22Rv1 (cell line): ENCODE measurements at regions not wholly inside any gene's neighbourhood (a gene's known extent, or its start where the extent isn't known, plus 50 kb on each side); places are given as distances from the start of the nearest gene placed in this dataset.

Experiments
- H3K27ac ChIP-seq: fragments of 450-650 bp; 2 replicates; pipeline ENCODE4 v1.5.1; 2017
- ZFX ChIP-seq: fragments of 450-650 bp; IDR thresholded peaks from 2 replicates; pipeline ENCODE4 v1.6.1; 2017; ENCODE audit warnings: antibody characterized with exemption, borderline replicate concordance
- TF ChIP-seq, protein P1 (sequence below): fragments of 450-650 bp; IDR thresholded peaks from 2 replicates; pipeline ENCODE4 v1.5.1; 2017; ENCODE audit warnings: mild to moderate bottlenecking

DNA sequence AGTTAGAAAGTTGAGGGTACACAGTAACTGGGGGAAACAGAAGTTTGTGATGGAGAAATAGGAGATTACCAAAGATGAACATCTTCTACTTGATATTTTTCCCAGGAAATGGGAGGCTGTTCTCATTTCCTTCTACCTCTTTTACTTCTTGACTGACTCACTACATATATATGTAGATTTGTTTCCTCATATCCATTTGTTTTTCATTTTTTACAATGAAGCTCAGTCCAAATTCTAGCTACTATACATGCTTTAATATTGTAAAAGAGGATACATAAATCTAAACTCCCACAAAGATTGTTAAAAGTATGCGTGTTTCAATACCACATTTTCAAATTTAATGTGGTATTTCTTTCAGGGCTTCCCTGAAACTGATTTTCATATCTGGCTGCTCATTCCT is 366.6 kb upstream of the NCAM2 start:
- H3K27ac ChIP-seq = no peak overlapping the region
- TF ChIP-seq, protein P1, sequence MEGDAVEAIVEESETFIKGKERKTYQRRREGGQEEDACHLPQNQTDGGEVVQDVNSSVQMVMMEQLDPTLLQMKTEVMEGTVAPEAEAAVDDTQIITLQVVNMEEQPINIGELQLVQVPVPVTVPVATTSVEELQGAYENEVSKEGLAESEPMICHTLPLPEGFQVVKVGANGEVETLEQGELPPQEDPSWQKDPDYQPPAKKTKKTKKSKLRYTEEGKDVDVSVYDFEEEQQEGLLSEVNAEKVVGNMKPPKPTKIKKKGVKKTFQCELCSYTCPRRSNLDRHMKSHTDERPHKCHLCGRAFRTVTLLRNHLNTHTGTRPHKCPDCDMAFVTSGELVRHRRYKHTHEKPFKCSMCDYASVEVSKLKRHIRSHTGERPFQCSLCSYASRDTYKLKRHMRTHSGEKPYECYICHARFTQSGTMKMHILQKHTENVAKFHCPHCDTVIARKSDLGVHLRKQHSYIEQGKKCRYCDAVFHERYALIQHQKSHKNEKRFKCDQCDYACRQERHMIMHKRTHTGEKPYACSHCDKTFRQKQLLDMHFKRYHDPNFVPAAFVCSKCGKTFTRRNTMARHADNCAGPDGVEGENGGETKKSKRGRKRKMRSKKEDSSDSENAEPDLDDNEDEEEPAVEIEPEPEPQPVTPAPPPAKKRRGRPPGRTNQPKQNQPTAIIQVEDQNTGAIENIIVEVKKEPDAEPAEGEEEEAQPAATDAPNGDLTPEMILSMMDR = no peak
- TF ChIP-seq ZFX = no peak

DNA sequence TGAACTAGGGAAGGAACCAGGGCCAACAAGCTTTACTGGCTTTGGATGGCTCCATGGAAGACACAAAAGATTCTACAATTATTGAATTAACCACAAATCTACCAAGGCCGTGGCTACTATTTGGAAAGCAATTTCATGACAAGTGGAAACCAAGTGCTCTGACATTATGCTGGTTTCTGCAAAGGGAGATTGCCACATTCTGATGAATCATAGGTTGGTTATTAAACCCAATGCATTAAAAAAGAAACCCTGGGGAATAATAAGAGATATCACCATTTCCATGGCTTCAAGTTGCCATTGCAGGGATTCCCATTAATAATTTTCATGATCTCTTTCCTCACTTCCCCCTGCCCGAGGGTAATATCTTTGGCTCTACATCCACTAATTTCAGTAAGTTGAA is 359.2 kb upstream of the NCAM2 start:
- no peak overlapping the region for H3K27ac ChIP-seq
- no peak for TF ChIP-seq ZFX
- TF ChIP-seq, protein P1 = no peak

DNA sequence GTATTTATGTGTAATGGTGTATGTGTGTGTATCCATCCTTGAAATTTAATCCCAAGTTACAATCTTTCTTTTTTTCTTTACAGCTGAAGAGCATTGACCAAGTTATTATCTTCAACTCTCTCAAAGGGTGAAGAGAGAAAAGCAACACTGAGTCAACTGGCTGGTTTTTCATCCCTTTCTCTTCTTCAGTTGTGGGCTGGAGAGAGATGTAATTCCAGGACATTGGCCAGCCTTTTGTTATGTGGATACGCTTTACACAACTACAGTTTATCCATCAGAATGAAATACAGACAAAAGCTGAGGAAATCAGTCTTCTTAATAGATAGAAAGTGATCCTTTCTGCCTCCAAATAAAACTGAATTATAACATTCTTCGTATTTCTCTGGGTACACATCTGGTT is 357.0 kb upstream of the NCAM2 start:
- H3K27ac ChIP-seq = no peak overlapping the region
- TF ChIP-seq, protein P1 = no peak
- no peak for TF ChIP-seq ZFX

DNA sequence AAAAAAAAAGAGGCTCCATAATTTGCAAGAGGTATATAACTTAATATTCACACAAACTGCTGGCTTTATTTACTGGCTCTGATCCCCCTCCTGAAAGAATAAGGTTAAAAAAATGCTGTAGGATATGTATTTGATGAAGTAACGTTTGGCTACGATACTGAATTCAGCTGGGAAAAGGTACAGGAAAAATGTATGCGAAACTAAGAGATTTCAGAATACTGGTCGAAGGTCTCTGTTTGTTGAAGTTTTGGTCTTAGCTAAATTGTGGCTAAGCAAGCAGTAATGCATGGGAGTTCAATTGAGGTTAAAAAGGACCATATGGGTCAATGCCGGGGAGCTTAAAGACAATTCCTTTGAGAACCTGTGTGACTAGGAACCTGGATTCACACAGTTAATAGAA is 355.5 kb upstream of the NCAM2 start:
- H3K27ac ChIP-seq = no peak overlapping the region
- TF ChIP-seq, protein P1 = no peak
- TF ChIP-seq ZFX = no peak

DNA sequence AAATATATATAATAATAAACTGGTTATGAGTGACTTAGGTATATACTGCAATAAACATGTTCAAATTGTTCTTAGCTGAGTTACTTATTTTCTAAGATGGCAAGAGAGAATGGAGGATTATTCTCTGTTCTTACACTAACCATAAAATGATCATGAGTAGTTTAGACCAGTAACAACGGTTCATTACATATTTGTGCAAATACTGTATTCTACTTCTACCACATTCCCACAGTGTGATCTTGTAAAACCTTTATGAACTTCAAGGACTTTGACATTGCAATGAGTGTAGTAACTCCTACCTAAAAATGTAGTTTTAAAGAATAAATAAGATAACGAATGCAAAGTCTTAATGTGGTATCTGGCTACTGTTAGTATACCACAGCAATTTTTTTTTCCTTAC is 353.7 kb upstream of the NCAM2 start:
- no peak overlapping the region for H3K27ac ChIP-seq
- TF ChIP-seq, protein P1 = no peak
- TF ChIP-seq ZFX = no peak

DNA sequence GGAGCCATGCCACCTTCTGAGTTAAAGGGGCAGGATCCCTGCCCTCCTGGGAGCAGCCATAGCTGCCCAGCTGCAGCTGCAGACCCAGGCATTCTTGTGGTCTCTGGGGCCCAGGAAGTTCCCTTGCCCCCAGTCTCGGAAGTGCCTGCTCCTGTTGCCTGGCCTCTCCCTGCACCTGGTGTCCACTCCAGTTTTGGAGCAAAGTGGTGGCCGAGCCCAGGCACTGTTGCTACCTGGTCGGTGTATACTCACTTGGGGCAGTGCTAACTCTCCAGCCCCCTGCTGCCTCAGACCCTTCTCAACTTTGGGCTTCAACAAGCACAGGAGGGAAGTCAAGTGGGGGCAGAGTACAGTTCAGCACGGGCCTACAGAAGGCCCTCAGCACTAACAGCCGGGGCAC is 352.9 kb upstream of the NCAM2 start:
- no peak for TF ChIP-seq ZFX
- TF ChIP-seq, protein P1 = no peak
- no peak overlapping the region for H3K27ac ChIP-seq

DNA sequence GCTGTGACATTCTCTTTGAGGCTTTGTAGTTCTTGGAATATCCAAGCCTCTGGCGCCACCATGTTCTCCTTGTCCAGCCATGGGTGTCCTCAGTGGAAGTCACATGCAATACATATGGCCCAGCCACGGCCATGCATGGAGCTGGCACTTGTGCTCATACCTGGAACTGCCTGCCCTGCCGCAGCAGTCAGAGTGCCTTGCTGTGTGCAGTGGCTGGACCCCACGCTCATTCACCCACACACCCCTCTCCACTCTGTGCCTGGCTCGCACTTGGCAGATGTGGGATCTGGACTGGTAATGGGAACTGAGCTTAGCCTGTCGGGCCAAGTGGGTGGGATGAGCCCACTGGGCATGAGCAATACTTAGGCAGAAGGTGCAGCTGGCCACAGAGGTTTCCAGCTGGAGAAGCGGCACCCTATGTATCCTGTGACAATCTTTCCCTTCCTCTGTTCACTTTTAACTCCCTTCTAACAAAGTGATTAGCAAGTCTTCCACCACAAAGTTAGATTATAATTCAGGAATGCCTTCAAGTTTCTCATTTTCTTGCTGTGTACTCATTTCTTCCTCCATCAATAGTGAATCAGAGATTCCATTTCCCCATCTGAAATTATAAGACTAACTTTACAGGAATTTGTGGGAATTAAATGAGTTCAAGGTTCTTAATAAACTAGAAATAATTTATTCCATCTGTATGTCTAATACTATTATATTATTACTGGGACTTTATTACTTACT is 351.6 kb upstream of the NCAM2 start:
- TF ChIP-seq, protein P1 = no peak
- TF ChIP-seq ZFX = no peak
- H3K27ac ChIP-seq = no peak overlapping the region
